ENCODE measurements at regions not wholly inside any gene's neighbourhood (a gene's known extent, or its start where the extent isn't known, plus 50 kb on each side); places are given as distances from the start of the nearest gene placed in this dataset.

DNA sequence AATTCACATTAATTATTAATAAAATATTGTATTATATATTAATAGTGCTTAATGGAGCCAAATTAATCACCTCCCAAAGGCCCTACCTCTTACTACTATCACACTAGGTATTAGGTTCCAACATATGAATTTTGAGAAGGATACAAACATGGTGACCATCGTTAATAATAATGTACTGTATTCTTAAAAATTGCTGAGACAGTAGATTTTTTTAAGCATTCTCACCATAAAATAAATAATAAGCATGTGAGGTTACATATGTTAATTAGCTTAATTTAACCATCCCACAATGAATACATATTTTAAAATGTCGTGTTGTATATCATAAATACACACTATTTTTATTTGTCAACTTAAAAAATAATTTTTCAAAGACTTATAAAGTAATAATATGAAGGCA, 299.2 kb upstream of the NR5A2 start:
- H3K27ac ChIP-seq (ENCODE audit: low read length): no peak overlapping the region
- in situ Hi-C loops (cut with HindIII; ENCODE audit: low pct_unique_long_range_greater_than_20kb, low sequenced_read_pairs) (no loop called here), intact Hi-C loops (cut with micrococcal nuclease; ENCODE audit: unreplicated experiment) (no loop called here)
- TF ChIP-seq SIN3A (IDR thresholded peaks at IDR 0.05; ENCODE audit: borderline replicate concordance, insufficient read depth, low read depth, low read length) (no peak), POLR2AphosphoS5 (IDR thresholded peaks at IDR 0.05; ENCODE audit: low read depth, low read length) (no peak), TCF7L2 (IDR thresholded peaks at IDR 0.05; ENCODE audit: low read depth, low read length) (no peak)
- TF ChIP-seq, protein P1, sequence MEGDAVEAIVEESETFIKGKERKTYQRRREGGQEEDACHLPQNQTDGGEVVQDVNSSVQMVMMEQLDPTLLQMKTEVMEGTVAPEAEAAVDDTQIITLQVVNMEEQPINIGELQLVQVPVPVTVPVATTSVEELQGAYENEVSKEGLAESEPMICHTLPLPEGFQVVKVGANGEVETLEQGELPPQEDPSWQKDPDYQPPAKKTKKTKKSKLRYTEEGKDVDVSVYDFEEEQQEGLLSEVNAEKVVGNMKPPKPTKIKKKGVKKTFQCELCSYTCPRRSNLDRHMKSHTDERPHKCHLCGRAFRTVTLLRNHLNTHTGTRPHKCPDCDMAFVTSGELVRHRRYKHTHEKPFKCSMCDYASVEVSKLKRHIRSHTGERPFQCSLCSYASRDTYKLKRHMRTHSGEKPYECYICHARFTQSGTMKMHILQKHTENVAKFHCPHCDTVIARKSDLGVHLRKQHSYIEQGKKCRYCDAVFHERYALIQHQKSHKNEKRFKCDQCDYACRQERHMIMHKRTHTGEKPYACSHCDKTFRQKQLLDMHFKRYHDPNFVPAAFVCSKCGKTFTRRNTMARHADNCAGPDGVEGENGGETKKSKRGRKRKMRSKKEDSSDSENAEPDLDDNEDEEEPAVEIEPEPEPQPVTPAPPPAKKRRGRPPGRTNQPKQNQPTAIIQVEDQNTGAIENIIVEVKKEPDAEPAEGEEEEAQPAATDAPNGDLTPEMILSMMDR (IDR thresholded peaks at IDR 0.05): no peak
- TF ChIP-seq, protein P2, sequence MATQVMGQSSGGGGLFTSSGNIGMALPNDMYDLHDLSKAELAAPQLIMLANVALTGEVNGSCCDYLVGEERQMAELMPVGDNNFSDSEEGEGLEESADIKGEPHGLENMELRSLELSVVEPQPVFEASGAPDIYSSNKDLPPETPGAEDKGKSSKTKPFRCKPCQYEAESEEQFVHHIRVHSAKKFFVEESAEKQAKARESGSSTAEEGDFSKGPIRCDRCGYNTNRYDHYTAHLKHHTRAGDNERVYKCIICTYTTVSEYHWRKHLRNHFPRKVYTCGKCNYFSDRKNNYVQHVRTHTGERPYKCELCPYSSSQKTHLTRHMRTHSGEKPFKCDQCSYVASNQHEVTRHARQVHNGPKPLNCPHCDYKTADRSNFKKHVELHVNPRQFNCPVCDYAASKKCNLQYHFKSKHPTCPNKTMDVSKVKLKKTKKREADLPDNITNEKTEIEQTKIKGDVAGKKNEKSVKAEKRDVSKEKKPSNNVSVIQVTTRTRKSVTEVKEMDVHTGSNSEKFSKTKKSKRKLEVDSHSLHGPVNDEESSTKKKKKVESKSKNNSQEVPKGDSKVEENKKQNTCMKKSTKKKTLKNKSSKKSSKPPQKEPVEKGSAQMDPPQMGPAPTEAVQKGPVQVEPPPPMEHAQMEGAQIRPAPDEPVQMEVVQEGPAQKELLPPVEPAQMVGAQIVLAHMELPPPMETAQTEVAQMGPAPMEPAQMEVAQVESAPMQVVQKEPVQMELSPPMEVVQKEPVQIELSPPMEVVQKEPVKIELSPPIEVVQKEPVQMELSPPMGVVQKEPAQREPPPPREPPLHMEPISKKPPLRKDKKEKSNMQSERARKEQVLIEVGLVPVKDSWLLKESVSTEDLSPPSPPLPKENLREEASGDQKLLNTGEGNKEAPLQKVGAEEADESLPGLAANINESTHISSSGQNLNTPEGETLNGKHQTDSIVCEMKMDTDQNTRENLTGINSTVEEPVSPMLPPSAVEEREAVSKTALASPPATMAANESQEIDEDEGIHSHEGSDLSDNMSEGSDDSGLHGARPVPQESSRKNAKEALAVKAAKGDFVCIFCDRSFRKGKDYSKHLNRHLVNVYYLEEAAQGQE (IDR thresholded peaks at IDR 0.05; ENCODE audit: insufficient read depth in 1 of 2, low read depth in 2 of 2, low read length in 1 of 2): no peak
- H3K4me3 ChIP-seq (ENCODE audit: low read depth in 2 of 2, low read length in 2 of 2): no peak overlapping the region
- no peaks in the 10 kb centered on the region; the same call in 1 of the 2 replicates for H3K4me1 ChIP-seq (ENCODE audit: control insufficient read depth, insufficient read depth, low read length)
- ChIA-PET POLR2A (no interaction called here), CTCF (no interaction called here)
- DNase-seq (ENCODE audit: low read depth, low spot score) (no peak), ATAC-seq (no peak)
- no peaks in the 10 kb centered on the region for H3K27me3 ChIP-seq (ENCODE audit: control insufficient read depth, insufficient read depth, low read length)
- H3K9me3 ChIP-seq (ENCODE audit: control insufficient read depth, insufficient read depth, low read depth, low read length): no peaks in the 10 kb centered on the region
- no peaks in the 10 kb centered on the region for H3K36me3 ChIP-seq (ENCODE audit: control insufficient read depth, insufficient read depth, low read length)
- no TSS peak for BruUV-seq (replicated peaks)

DNA sequence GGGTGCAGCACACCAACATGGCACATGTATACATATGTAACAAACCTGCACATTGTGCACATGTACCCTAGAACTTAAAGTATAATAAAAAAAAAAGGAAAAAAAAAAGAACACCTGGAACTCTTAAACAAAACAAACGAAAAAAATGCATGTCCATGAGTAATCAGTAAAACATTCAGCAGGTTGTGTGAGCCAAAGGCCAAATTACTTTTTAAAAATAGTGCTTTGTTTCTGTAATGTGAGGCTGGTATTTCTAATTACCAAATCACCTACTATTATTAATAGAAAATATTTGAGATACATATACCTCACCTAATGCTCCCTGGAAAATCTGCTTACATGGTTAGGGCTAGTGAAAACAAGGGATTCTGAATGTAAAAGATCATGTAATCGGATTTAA, 294.4 kb upstream of the NR5A2 start:
- no peaks in the 10 kb centered on the region for H3K9me3 ChIP-seq (ENCODE audit: control insufficient read depth, insufficient read depth, low read depth, low read length)
- in situ Hi-C loops (cut with HindIII; ENCODE audit: low pct_unique_long_range_greater_than_20kb, low sequenced_read_pairs): no loop called here
- no peak for TF ChIP-seq POLR2AphosphoS5 (IDR thresholded peaks at IDR 0.05; ENCODE audit: low read depth, low read length)
- TF ChIP-seq SIN3A (IDR thresholded peaks at IDR 0.05; ENCODE audit: borderline replicate concordance, insufficient read depth, low read depth, low read length): no peak
- TF ChIP-seq, protein P2 (IDR thresholded peaks at IDR 0.05; ENCODE audit: insufficient read depth in 1 of 2, low read depth in 2 of 2, low read length in 1 of 2): no peak
- TF ChIP-seq, protein P1 (IDR thresholded peaks at IDR 0.05): no peak
- no peak for TF ChIP-seq TCF7L2 (IDR thresholded peaks at IDR 0.05; ENCODE audit: low read depth, low read length)
- H3K4me1 ChIP-seq (ENCODE audit: control insufficient read depth, insufficient read depth, low read length): peaks cover 4% of the 10 kb centered on the region
- ATAC-seq (no peak), DNase-seq (ENCODE audit: low read depth, low spot score) (no peak)
- no peaks in the 10 kb centered on the region for H3K27me3 ChIP-seq (ENCODE audit: control insufficient read depth, insufficient read depth, low read length)
- no TSS peak for BruUV-seq (replicated peaks)
- no peak overlapping the region for H3K4me3 ChIP-seq (ENCODE audit: low read depth in 2 of 2, low read length in 2 of 2)
- ChIA-PET POLR2A (no interaction called here), CTCF (no interaction called here)
- H3K36me3 ChIP-seq (ENCODE audit: control insufficient read depth, insufficient read depth, low read length): no peaks in the 10 kb centered on the region
- intact Hi-C loops (cut with micrococcal nuclease; ENCODE audit: unreplicated experiment): no loop called here
- H3K27ac ChIP-seq (ENCODE audit: low read length): no peak overlapping the region
